HCT116 (cell line): ENCODE measurements at regions not wholly inside any gene's neighbourhood (a gene's known extent, or its start where the extent isn't known, plus 50 kb on each side); places are given as distances from the start of the nearest gene placed in this dataset.

Experiments used
- ATAC-seq: fragments of 200-7000 bp; cut with Tn5 transposase; 2 replicates; pipeline ENCODE4 v1.9.1; 2020; ENCODE audit warnings: mild to moderate bottlenecking, moderate library complexity
- BruUV-seq: library from RNA; stranded (reverse); fragments of 400-500 nt; replicated peaks from 2 replicates; lab custom pipeline; 2021; lab: Mats Ljungman, UMichigan
- CTCF ChIA-PET: fragments of 300-600 bp; sonication (Branson Sonifier 250); formaldehyde crosslinking; loops from one replicate; lab custom pipeline; 2021; ENCODE audit warnings: antibody characterized with exemption; lab: Charles Lee
- POLR2A ChIA-PET: fragments of 300-600, 350-600 bp; sonication (Branson Sonifier 250); formaldehyde crosslinking; loops from one replicate; lab custom pipeline; 2021; ENCODE audit warnings: antibody characterized with exemption; lab: Charles Lee
- RAD21 ChIA-PET, 2 experiments: fragments of 300-600 bp; sonication (Branson Sonifier 250); formaldehyde crosslinking; loops; one replicate each; lab custom pipeline; 2023; ENCODE audit warnings: low total read pairs in 2 of 2; ENCODE audit not compliant: uncharacterized antibody in 2 of 2, unreplicated experiment in 2 of 2, low non-redundant PET in 1 of 2; lab: Charles Lee
- DNase-seq: peaks from one replicate; pipeline ENCODE4 v3.0.0-alpha.2; 2010; ENCODE audit warnings: low read depth, low spot score
- H2AFZ ChIP-seq: fragments of 200-600 bp; shearing (Covaris generic), sonication (generic); 2 replicates; pipeline ENCODE4 v1.6.1; 2017; ENCODE audit warnings: low read depth, mixed run types, mixed read lengths, antibody characterized with exemption, low read length; ENCODE audit not compliant: poor library complexity, severe bottlenecking
- H3K27ac ChIP-seq: 2 replicates; pipeline ENCODE4 v1.5.1; 2012; ENCODE audit warnings: low read depth, low read length
- H3K27me3 ChIP-seq: fragments of 200-600 bp; sonication (generic); 2 replicates; pipeline ENCODE4 v1.6.1; 2016; ENCODE audit warnings: mixed run types, low read length, mixed read lengths; ENCODE audit not compliant: insufficient read depth
- H3K36me3 ChIP-seq, 2 experiments: fragments of 200-500 bp in 1 of 2; fragments of 200-600 bp in 1 of 2; sonication (Bioruptor generic) in 1 of 2; sonication (generic) in 1 of 2; 2 replicates each; pipeline versions ENCODE4 v1.5.1 to v1.6.1; 2014 to 2016; ENCODE audit warnings: low read length in 2 of 2, inconsistent platforms in 1 of 2, mixed read lengths in 1 of 2, mixed run types in 1 of 2; ENCODE audit not compliant: insufficient read depth in 2 of 2, control insufficient read depth in 1 of 2
- H3K4me1 ChIP-seq, 2 experiments: fragments of 200-600 bp in 1 of 2; sonication (generic) in 1 of 2; 2 replicates each; pipeline versions ENCODE4 v1.5.1 to v1.6.1; 2012 to 2017; ENCODE audit warnings: low read length in 2 of 2, inconsistent platforms in 1 of 2, mild to moderate bottlenecking in 1 of 2, mixed read lengths in 1 of 2, mixed run types in 1 of 2, moderate library complexity in 1 of 2; ENCODE audit not compliant: insufficient read depth in 2 of 2, control insufficient read depth in 1 of 2
- H3K4me2 ChIP-seq: fragments of 200-600 bp; sonication (generic); 2 replicates; pipeline ENCODE4 v1.6.1; 2017; ENCODE audit warnings: mixed run types, low read length, mixed read lengths
- H3K4me3 ChIP-seq, 2 experiments: fragments of 200-600 bp in 1 of 2; sonication (generic) in 1 of 2; replicated peaks in 1 of 2; 2 replicates each; pipeline ENCODE4 v1.5.1; 2011 to 2016; ENCODE audit warnings: low read length in 2 of 2, control low read depth in 1 of 2, low read depth in 1 of 2, mild to moderate bottlenecking in 1 of 2, mixed read lengths in 1 of 2, mixed run types in 1 of 2
- H3K79me2 ChIP-seq: fragments of 200-600 bp; sonication (generic); 2 replicates; pipeline ENCODE4 v1.6.1; 2017; ENCODE audit warnings: mild to moderate bottlenecking, mixed run types, low read length, moderate library complexity, mixed read lengths; ENCODE audit not compliant: insufficient read depth
- H3K9ac ChIP-seq: fragments of 200-600 bp; sonication (generic); 2 replicates; pipeline ENCODE4 v1.6.1; 2016; ENCODE audit warnings: low read length, mixed read lengths
- H3K9me2 ChIP-seq: fragments of 200-600 bp; sonication (generic), shearing (Covaris generic); 2 replicates; pipeline ENCODE4 v1.6.1; 2017; ENCODE audit warnings: mixed run types, mild to moderate bottlenecking, moderate library complexity; ENCODE audit not compliant: insufficient read depth
- H3K9me3 ChIP-seq, 2 experiments: fragments of 200-500 bp in 1 of 2; fragments of 200-600 bp in 1 of 2; sonication (Bioruptor generic) in 1 of 2; sonication (generic) in 1 of 2; 2 replicates each; pipeline ENCODE4 v1.6.1; 2014 to 2017; ENCODE audit warnings: low read length in 2 of 2, mixed read lengths in 2 of 2, inconsistent platforms in 1 of 2, low read depth in 1 of 2, mild to moderate bottlenecking in 1 of 2, mixed run types in 1 of 2, moderate library complexity in 1 of 2; ENCODE audit not compliant: control insufficient read depth in 1 of 2, insufficient read depth in 1 of 2
- H4K20me1 ChIP-seq: fragments of 200-600 bp; sonication (generic), shearing (Covaris generic); 2 replicates; pipeline ENCODE4 v1.6.1; 2017; ENCODE audit warnings: mixed run types, mild to moderate bottlenecking, moderate library complexity; ENCODE audit not compliant: insufficient read depth
- CBX3 ChIP-seq: IDR thresholded peaks from 2 replicates; pipeline ENCODE4 v1.6.1; 2012; ENCODE audit warnings: low read depth
- POLR2A ChIP-seq: IDR thresholded peaks from 2 replicates; pipeline ENCODE4 v1.7.0; 2011; ENCODE audit warnings: borderline replicate concordance; ENCODE audit not compliant: insufficient read depth, insufficient read length; ENCODE audit errors: extremely low read depth
- SP1 ChIP-seq: IDR thresholded peaks from 2 replicates; pipeline ENCODE4 v1.6.1; 2012; ENCODE audit warnings: low read depth
- SRF ChIP-seq: IDR thresholded peaks from 2 replicates; pipeline ENCODE4 v1.6.1; 2012; ENCODE audit warnings: low read depth
- YY1 ChIP-seq: IDR thresholded peaks from 2 replicates; pipeline ENCODE4 v1.6.1; 2011; ENCODE audit warnings: low read length, low read depth, moderate library complexity, mild to moderate bottlenecking; ENCODE audit not compliant: insufficient replicate concordance; ENCODE audit errors: extremely low read depth
- intact Hi-C: fragments of 100-400 bp; cut with micrococcal nuclease; formaldehyde crosslinking; loops from 2 replicates; pipeline ENCODE4 v1.10.0; 2022

DNA sequence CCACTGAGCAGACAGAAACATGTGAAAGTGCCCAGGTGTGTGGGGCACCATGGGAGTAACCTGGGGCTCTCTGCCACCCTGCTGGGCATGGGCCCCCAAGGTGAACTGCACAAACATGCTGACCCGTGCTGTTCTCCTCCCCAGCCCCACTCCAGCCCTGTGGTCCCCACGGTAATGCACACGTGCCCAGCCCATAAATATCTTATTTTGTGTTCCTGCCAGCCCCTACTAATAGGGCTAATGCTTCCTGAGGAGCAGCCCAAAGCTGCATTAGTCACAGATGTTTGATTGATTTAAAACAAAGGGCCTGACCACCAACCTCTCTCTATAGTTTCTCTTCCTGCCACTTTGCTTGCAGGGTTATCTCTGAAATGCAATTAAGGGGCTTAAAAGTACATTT is 95.4 kb downstream of the ABHD5 start:
- Histone ChIP-seq H4K20me1 (no peaks in the 10 kb centered on the region), H3K4me1 (no peaks in the 10 kb centered on the region), H3K9ac (no peak overlapping the region), H2AFZ (no peak overlapping the region), H3K4me3 (no peak overlapping the region), H3K27me3 (peaks cover 19% of the 10 kb centered on the region; the same call in 1 of the 2 replicates), H3K27ac (no peak overlapping the region), H3K9me2 (no peaks in the 10 kb centered on the region), H3K4me2 (no peak overlapping the region), H3K79me2 (no peaks in the 10 kb centered on the region), H3K9me3 (no peaks in the 10 kb centered on the region), H3K36me3 (no peaks in the 10 kb centered on the region)
- RAD21 ChIA-PET, result no interaction called here
- CTCF ChIA-PET, result no interaction called here
- intact Hi-C loops, result no loop called here
- POLR2A ChIA-PET, result interaction anchor here (1.0 kb wide), 1 partner anchor 96 kb away, joined by 4 read pairs; the partner anchor contains the start of gene ABHD5
- no peak for ATAC-seq
- no peak for TF ChIP-seq SP1
- no peak for TF ChIP-seq CBX3
- BruUV-seq, result no TSS peak
- no peak for DNase-seq

- Histone ChIP-seq H3K4me1 (no peaks in the 10 kb centered on the region), H3K9me2 (no peaks in the 10 kb centered on the region), H3K9ac (no peak overlapping the region), H3K4me3 (no peak overlapping the region), H3K36me3 (no peaks in the 10 kb centered on the region), H3K79me2 (no peaks in the 10 kb centered on the region), H4K20me1 (no peaks in the 10 kb centered on the region), H3K27me3 (peaks cover 21% of the 10 kb centered on the region; the same call in 1 of the 2 replicates)
- RAD21 ChIA-PET, result no interaction called here
- TF ChIP-seq SP1 (no peak), POLR2A (no peak), YY1 (no peak), SRF (no peak)
- TF ChIP-seq, all 23 proteins: peak for 0
- H3K4me2 ChIP-seq, result no peak overlapping the region
- H3K27ac ChIP-seq, result no peak overlapping the region
- intact Hi-C loops, result no loop called here
- BruUV-seq, result no TSS peak
- no peak for DNase-seq
- no peaks in the 10 kb centered on the region for H3K9me3 ChIP-seq
- ATAC-seq, result no peak
- ChIA-PET CTCF (interaction anchor here (1.2 kb wide), 1 partner anchor 18 kb away, joined by 3 read pairs; no protein-coding TSS in a partner anchor), POLR2A (no interaction called here)
- H2AFZ ChIP-seq, result no peak overlapping the region
These were observed 96.0 kb downstream of the ABHD5 start for GRCh38 chr3:43786526-43787305.
